SU-DHL-6 (cell line): ENCODE measurements at regions not wholly inside any gene's neighbourhood (a gene's known extent, or its start where the extent isn't known, plus 50 kb on each side); places are given as distances from the start of the nearest gene placed in this dataset.

Experiments
- H2AFZ ChIP-seq: fragments of 200-600 bp; sonication (generic); 2 replicates; pipeline ENCODE4 v1.6.1; 2014; ENCODE audit warnings: low read depth, mild to moderate bottlenecking, moderate library complexity, mixed read lengths, antibody characterized with exemption, low read length; ENCODE audit not compliant: severe bottlenecking
- H3F3A ChIP-seq: fragments of 200-600 bp; shearing (Covaris generic); 2 replicates; pipeline ENCODE4 v1.6.0; 2016; ENCODE audit warnings: antibody characterized with exemption, mild to moderate bottlenecking; ENCODE audit not compliant: insufficient read depth
- H3K27ac ChIP-seq: fragments of 200-600 bp; sonication (generic); 2 replicates; pipeline ENCODE4 v1.5.1; 2016; ENCODE audit warnings: low read depth, mild to moderate bottlenecking, low read length, moderate library complexity, mixed read lengths
- H3K27me3 ChIP-seq: fragments of 200-600 bp; sonication (generic), shearing (Covaris generic); 2 replicates; pipeline ENCODE4 v1.6.0; 2014; ENCODE audit warnings: mild to moderate bottlenecking, low read length
- H3K36me3 ChIP-seq: fragments of 200-600 bp; sonication (generic); 2 replicates; pipeline ENCODE4 v1.6.1; 2014; ENCODE audit warnings: mild to moderate bottlenecking, low read length, mixed read lengths
- H3K4me2 ChIP-seq: fragments of 300-600, 200-600 bp; shearing (Covaris generic), sonication (generic); 2 replicates; pipeline ENCODE4 v1.6.0; 2014; ENCODE audit warnings: low read length, low read depth, mild to moderate bottlenecking; ENCODE audit not compliant: poor library complexity, severe bottlenecking
- H3K4me3 ChIP-seq: fragments of 200-600 bp; sonication (generic); 2 replicates; pipeline ENCODE4 v1.5.1; 2014; ENCODE audit warnings: antibody characterized with exemption, low read length, mild to moderate bottlenecking, mixed read lengths; ENCODE audit not compliant: insufficient read depth, poor library complexity, severe bottlenecking
- H3K79me2 ChIP-seq: fragments of 200-600 bp; sonication (generic); 2 replicates; pipeline ENCODE4 v1.6.1; 2014; ENCODE audit warnings: mild to moderate bottlenecking, low read length, moderate library complexity; ENCODE audit not compliant: insufficient read depth
- H3K9ac ChIP-seq: fragments of 200-600 bp; sonication (generic); 2 replicates; pipeline ENCODE4 v1.7.0; 2014; ENCODE audit warnings: mild to moderate bottlenecking, low read length
- H3K9me2 ChIP-seq: fragments of 200-600 bp; sonication (generic); replicated peaks from 2 replicates; pipeline ENCODE4 v1.6.1; 2014; ENCODE audit warnings: low read length; ENCODE audit not compliant: insufficient read depth
- H3K9me3 ChIP-seq: fragments of 200-600 bp; sonication (generic); 2 replicates; pipeline ENCODE4 v1.6.1; 2014; ENCODE audit warnings: low read length, mixed read lengths; ENCODE audit not compliant: insufficient read depth
- H4K20me1 ChIP-seq: fragments of 200-600 bp; sonication (generic); 2 replicates; pipeline ENCODE4 v1.6.1; 2014; ENCODE audit warnings: low read depth, mild to moderate bottlenecking, antibody characterized with exemption, low read length, moderate library complexity, mixed read lengths
- CTCF ChIP-seq: fragments of 200-600 bp; sonication (generic); IDR thresholded peaks from one replicate; pipeline ENCODE4 v1.5.1; 2017; ENCODE audit warnings: antibody characterized with exemption, mild to moderate bottlenecking, low read length, moderate library complexity; ENCODE audit not compliant: insufficient read depth, poor library complexity, severe bottlenecking
- EZH2phosphoT487 ChIP-seq: fragments of 200-600 bp; sonication (generic), shearing (Covaris generic); conservative IDR thresholded peaks from 2 replicates; pipeline ENCODE4 v1.6.1; 2018; ENCODE audit warnings: mild to moderate bottlenecking, antibody characterized with exemption, low read length, moderate library complexity, mixed read lengths

DNA sequence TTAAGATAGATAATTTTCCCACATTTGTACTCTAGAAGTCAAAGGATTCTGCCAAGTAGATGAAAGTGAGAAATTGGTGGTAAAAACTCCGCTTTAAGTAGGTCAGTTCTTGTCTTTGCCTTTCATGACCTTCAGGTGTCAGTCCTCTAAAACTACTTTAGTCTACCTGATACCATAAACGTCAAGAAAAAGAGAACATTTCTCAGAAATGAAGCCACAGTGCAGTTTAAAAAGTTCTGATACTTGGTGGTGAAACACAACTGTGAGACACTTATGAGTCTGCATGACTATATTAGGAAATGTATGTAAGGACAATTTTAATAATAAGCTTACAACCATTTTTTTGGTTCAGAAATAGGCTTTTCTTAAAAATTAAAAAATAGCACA is 583.3 kb downstream of the SATB2 start:
- no peaks in the 10 kb centered on the region for H4K20me1 ChIP-seq
- no peaks in the 10 kb centered on the region for H3K36me3 ChIP-seq
- H3K79me2 ChIP-seq = no peaks in the 10 kb centered on the region
- H3K9me2 ChIP-seq = no peaks in the 10 kb centered on the region
- H2AFZ ChIP-seq = no peak overlapping the region
- H3F3A ChIP-seq = no peaks in the 10 kb centered on the region
- no peaks in the 10 kb centered on the region for H3K9me3 ChIP-seq
- no peaks in the 10 kb centered on the region for H3K27me3 ChIP-seq
- H3K27ac ChIP-seq = no peak overlapping the region
- H3K9ac ChIP-seq = no peak overlapping the region
- no peak for TF ChIP-seq CTCF
- TF ChIP-seq EZH2phosphoT487 = no peak
- H3K4me2 ChIP-seq = no peak overlapping the region
- H3K4me3 ChIP-seq = no peak overlapping the region

- H3K4me2 ChIP-seq = no peak overlapping the region
- no peak overlapping the region for H3K9ac ChIP-seq
- no peak overlapping the region for H2AFZ ChIP-seq
- no peak overlapping the region for H3K4me3 ChIP-seq
- H3K9me3 ChIP-seq = no peaks in the 10 kb centered on the region
- no peak overlapping the region for H3K27ac ChIP-seq
- no peaks in the 10 kb centered on the region for H3K27me3 ChIP-seq
- no peaks in the 10 kb centered on the region for H4K20me1 ChIP-seq
- no peaks in the 10 kb centered on the region for H3F3A ChIP-seq
- H3K9me2 ChIP-seq = no peaks in the 10 kb centered on the region
- no peaks in the 10 kb centered on the region for H3K36me3 ChIP-seq
- H3K79me2 ChIP-seq = no peaks in the 10 kb centered on the region
- no peak for TF ChIP-seq EZH2phosphoT487
- TF ChIP-seq CTCF = no peak
Measured at GRCh38 chr2:198873503-198874471, 584.0 kb downstream of the SATB2 start.

- H3K9me3 ChIP-seq = no peaks in the 10 kb centered on the region
- no peaks in the 10 kb centered on the region for H3F3A ChIP-seq
- no peaks in the 10 kb centered on the region for H4K20me1 ChIP-seq
- no peaks in the 10 kb centered on the region for H3K79me2 ChIP-seq
- no peak overlapping the region for H3K27ac ChIP-seq
- no peaks in the 10 kb centered on the region for H3K36me3 ChIP-seq
- H2AFZ ChIP-seq = no peak overlapping the region
- TF ChIP-seq EZH2phosphoT487 = no peak
- TF ChIP-seq CTCF = no peak
- H3K9ac ChIP-seq = no peak overlapping the region
- H3K9me2 ChIP-seq = no peaks in the 10 kb centered on the region
- no peak overlapping the region for H3K4me3 ChIP-seq
- H3K4me2 ChIP-seq = no peak overlapping the region
- H3K27me3 ChIP-seq = no peaks in the 10 kb centered on the region
Measured at GRCh38 chr2:198863655-198864054, 594.1 kb downstream of the SATB2 start.
